Peyer's patch (tissue), 4 donors: ENCODE measurements at regions not wholly inside any gene's neighbourhood (a gene's known extent, or its start where the extent isn't known, plus 50 kb on each side); places are given as distances from the start of the nearest gene placed in this dataset.

Source experiments
- DNase-seq, 3 donors: peaks; one replicate each; pipeline ENCODE4 v3.0.0-alpha.2; 2017 to 2019
- H3K27ac ChIP-seq, 4 donors: fragments of 200-600 bp; sonication (generic); one replicate each; pipeline ENCODE4 v1.5.1; 2016 to 2019
- H3K27me3 ChIP-seq, 2 donors: fragments of 200-600 bp; sonication (generic); one replicate each; pipeline ENCODE4 v1.5.1; 2019
- H3K36me3 ChIP-seq, 3 donors: fragments of 200-600 bp; sonication (generic); one replicate each; pipeline ENCODE4 v1.5.1; 2016 to 2019
- H3K4me1 ChIP-seq, 4 donors: fragments of 200-600 bp; sonication (generic); one replicate each; pipeline ENCODE4 v1.5.1; 2016 to 2019
- H3K4me3 ChIP-seq, 4 donors: fragments of 200-600 bp; sonication (generic); 1 replicate in 3 of 4; 2 replicates in 1 of 4; pipeline ENCODE4 v1.5.1; 2016 to 2019; ENCODE audit warnings: mild to moderate bottlenecking in 1 of 4
- H3K9me3 ChIP-seq, 4 donors: fragments of 200-600 bp; sonication (generic); one replicate each; pipeline ENCODE4 v1.5.1; 2016 to 2019; ENCODE audit warnings: mild to moderate bottlenecking in 1 of 4
- POLR2A ChIP-seq, 2 donors: fragments of 450-650 bp; IDR thresholded peaks; one replicate each; pipeline ENCODE4 v1.5.1; 2017; ENCODE audit warnings: antibody characterized with exemption in 2 of 2, mild to moderate bottlenecking in 2 of 2, moderate library complexity in 2 of 2
- TF ChIP-seq, protein P1 (sequence below), 6 experiments: fragments of 450-650 bp in 4 of 6; fragments of 200-600 bp in 2 of 6; sonication (generic) in 1 of 6; IDR thresholded peaks; one replicate each; pipeline ENCODE4 v1.5.1; 2017 to 2019; ENCODE audit warnings: antibody characterized with exemption in 6 of 6, mild to moderate bottlenecking in 3 of 6, moderate library complexity in 1 of 6

DNA sequence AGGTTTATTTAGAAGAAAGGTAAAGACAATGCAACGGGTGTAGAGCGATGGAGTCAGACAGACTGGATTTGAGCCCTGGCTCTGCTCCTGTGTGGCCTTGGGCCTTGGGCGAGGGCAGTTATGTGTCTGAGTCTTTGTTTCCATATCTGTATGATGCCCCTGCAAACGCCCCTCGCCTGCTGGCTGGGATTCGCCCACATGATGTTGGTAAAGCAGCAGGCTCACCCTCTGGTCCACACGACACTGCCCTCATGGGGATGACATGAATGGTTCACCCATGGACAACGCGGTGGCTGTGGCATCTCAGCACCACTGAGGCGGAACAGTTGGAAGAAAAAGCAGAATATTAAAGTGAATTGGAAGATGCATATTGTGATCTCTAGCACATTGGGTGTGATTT lies 60.3 kb downstream of the FOXL1 start:
- no peaks in the 10 kb centered on the region for H3K27me3 ChIP-seq
- no peaks in the 10 kb centered on the region for H3K9me3 ChIP-seq
- TF ChIP-seq, protein P1, sequence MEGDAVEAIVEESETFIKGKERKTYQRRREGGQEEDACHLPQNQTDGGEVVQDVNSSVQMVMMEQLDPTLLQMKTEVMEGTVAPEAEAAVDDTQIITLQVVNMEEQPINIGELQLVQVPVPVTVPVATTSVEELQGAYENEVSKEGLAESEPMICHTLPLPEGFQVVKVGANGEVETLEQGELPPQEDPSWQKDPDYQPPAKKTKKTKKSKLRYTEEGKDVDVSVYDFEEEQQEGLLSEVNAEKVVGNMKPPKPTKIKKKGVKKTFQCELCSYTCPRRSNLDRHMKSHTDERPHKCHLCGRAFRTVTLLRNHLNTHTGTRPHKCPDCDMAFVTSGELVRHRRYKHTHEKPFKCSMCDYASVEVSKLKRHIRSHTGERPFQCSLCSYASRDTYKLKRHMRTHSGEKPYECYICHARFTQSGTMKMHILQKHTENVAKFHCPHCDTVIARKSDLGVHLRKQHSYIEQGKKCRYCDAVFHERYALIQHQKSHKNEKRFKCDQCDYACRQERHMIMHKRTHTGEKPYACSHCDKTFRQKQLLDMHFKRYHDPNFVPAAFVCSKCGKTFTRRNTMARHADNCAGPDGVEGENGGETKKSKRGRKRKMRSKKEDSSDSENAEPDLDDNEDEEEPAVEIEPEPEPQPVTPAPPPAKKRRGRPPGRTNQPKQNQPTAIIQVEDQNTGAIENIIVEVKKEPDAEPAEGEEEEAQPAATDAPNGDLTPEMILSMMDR (IDR thresholded peaks at IDR 0.05): no peak
- TF ChIP-seq POLR2A (IDR thresholded peaks at IDR 0.05): no peak
- no peaks in the 10 kb centered on the region for H3K36me3 ChIP-seq
- H3K27ac ChIP-seq: no peak overlapping the region
- no peak for DNase-seq
- no peak overlapping the region for H3K4me3 ChIP-seq
- no peaks in the 10 kb centered on the region for H3K4me1 ChIP-seq

DNA sequence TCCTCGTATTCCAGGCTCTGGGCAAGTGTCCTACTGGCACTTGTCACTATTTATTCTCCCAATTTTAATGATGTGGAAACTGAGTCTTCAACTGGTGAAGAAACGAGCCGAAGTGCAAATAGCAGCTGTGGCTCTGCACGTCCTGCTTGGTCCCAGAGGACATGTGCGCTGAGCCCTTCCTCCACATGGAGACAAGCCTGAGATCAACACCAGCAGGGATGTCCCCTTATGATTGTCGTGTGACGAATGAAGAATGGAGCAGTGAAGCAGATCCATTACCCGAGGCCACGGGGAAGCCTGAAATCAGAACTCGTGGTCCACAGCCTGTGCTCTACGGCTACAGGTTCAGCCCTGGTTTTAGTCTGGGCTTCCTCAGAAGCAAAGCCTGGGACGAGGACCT lies 61.0 kb downstream of the FOXL1 start:
- TF ChIP-seq, protein P1 (IDR thresholded peaks at IDR 0.05): no peak
- TF ChIP-seq POLR2A (IDR thresholded peaks at IDR 0.05): no peak
- Histone ChIP-seq H3K36me3 (no peaks in the 10 kb centered on the region), H3K4me3 (no peak overlapping the region), H3K27me3 (no peaks in the 10 kb centered on the region), H3K9me3 (no peaks in the 10 kb centered on the region), H3K4me1 (no peaks in the 10 kb centered on the region), H3K27ac (no peak overlapping the region)
- DNase-seq: no peak

DNA sequence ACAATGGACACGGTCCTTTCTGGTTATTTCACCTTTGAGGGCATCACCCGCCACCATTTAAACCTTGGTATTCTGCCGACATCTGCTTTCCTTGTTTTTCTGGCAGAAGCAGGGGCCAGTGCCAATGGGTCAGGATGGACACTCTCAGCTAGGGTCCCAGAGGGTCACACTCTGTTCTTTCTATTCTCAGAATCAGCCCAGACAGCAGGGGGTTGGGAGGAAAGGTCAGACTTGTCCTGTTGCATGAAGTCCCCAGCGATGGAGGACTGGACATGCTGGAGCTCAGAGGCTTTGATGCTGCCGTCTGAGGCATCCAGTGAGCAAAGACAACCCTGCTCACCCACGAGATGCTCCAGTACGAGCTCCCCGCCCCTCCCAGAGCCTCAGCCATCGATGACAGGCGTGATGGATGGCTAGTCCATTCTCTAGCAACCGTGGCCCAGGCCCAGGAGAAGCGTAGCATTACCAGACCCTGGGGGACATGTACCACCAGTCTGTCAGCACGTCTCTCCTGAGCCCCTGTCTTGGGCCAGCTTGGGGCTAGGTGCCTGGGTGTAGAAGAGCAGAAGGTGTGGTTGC lies 62.0 kb downstream of the FOXL1 start:
- peak in 1 of 3 donors; percentile 14 for DNase-seq
- H3K27me3 ChIP-seq: no peaks in the 10 kb centered on the region
- no peaks in the 10 kb centered on the region for H3K36me3 ChIP-seq
- no peaks in the 10 kb centered on the region for H3K4me1 ChIP-seq
- no peaks in the 10 kb centered on the region for H3K9me3 ChIP-seq
- no peak overlapping the region for H3K27ac ChIP-seq
- H3K4me3 ChIP-seq: no peak overlapping the region
- TF ChIP-seq, protein P1 (IDR thresholded peaks at IDR 0.05): no peak
- TF ChIP-seq POLR2A (IDR thresholded peaks at IDR 0.05): no peak

DNA sequence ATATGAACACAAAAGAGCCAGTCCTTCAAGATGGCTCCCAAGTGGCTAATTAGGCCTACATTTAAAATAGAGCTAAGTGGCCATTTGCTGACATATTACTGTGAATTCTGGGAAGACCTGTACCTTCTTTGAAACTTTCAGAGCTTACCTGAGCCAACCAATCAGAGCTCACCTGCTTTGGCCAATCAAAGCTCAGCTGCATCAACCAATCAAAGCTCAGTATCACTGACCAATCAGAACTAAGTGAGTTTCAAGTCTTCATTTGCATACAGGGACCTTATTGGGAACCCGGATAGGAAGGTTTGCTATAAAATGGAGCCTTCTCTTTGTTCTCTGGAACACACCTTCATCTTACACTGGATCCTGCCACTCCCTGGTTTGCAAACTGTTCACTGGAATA lies 63.7 kb downstream of the FOXL1 start:
- TF ChIP-seq POLR2A (IDR thresholded peaks at IDR 0.05): no peak
- TF ChIP-seq, protein P1 (IDR thresholded peaks at IDR 0.05): no peak
- H3K9me3 ChIP-seq: no peaks in the 10 kb centered on the region
- DNase-seq: no peak
- no peaks in the 10 kb centered on the region for H3K36me3 ChIP-seq
- H3K4me3 ChIP-seq: no peak overlapping the region
- no peaks in the 10 kb centered on the region for H3K27me3 ChIP-seq
- no peak overlapping the region for H3K27ac ChIP-seq
- H3K4me1 ChIP-seq: no peaks in the 10 kb centered on the region

DNA sequence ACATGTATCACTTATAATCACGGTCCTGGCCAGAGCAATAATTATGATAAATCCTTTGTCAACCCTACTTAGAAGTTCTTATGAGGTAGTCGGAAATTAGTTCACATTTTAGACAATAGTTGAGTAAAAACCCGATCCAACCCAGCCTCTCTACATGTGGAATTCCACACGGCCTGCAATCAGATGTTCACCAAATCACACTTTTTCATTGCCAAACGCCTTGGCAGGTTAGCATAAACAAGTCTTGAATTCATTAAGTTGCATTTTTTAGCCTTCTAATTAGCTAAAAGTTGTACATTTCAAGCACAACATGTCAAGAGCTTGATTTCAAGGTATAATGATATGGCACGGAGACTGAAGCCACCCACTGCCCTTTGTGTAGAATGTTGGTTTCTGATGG lies 65.3 kb downstream of the FOXL1 start:
- Histone ChIP-seq H3K27ac (no peak overlapping the region), H3K27me3 (no peaks in the 10 kb centered on the region)

More for the DNA sequence above, 65.3 kb downstream of the FOXL1 start:
- Histone ChIP-seq H3K4me3 (no peak overlapping the region), H3K9me3 (no peaks in the 10 kb centered on the region), H3K4me1 (no peaks in the 10 kb centered on the region), H3K36me3 (no peaks in the 10 kb centered on the region)
- TF ChIP-seq, protein P1 (IDR thresholded peaks at IDR 0.05): no peak
- no peak for TF ChIP-seq POLR2A (IDR thresholded peaks at IDR 0.05)
- DNase-seq: no peak
